ENCODE measurements at regions not wholly inside any gene's neighbourhood (a gene's known extent, or its start where the extent isn't known, plus 50 kb on each side); places are given as distances from the start of the nearest gene placed in this dataset.

DNA sequence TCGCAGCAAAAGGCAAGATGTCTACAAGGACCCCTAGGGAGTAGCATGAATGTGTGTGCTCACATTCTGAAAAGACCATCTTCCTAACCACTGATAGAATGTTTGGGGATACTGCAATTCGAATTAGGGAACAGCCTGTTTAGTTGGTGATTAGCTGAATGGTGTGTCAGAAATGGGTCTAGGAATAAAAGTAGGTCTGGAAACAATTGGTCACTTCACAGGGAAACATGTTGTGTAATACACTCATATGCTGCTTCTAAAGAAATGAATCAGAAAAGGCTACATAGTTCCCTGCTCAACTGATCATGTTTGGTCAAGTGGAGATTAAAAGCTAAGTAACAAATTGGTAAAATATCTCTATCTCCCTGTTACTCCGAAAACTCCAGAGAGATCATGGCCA, 2362.4 kb upstream of the TENM3 start:
- TF ChIP-seq, protein P1, sequence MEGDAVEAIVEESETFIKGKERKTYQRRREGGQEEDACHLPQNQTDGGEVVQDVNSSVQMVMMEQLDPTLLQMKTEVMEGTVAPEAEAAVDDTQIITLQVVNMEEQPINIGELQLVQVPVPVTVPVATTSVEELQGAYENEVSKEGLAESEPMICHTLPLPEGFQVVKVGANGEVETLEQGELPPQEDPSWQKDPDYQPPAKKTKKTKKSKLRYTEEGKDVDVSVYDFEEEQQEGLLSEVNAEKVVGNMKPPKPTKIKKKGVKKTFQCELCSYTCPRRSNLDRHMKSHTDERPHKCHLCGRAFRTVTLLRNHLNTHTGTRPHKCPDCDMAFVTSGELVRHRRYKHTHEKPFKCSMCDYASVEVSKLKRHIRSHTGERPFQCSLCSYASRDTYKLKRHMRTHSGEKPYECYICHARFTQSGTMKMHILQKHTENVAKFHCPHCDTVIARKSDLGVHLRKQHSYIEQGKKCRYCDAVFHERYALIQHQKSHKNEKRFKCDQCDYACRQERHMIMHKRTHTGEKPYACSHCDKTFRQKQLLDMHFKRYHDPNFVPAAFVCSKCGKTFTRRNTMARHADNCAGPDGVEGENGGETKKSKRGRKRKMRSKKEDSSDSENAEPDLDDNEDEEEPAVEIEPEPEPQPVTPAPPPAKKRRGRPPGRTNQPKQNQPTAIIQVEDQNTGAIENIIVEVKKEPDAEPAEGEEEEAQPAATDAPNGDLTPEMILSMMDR (conservative IDR thresholded peaks at IDR 0.05): no peak
- TF ChIP-seq ZFX (IDR thresholded peaks at IDR 0.05): no peak

Data from C4-2B (cell line).